Mesenchymal stem cell (in vitro differentiated cells and primary cell): ENCODE measurements at regions not wholly inside any gene's neighbourhood (a gene's known extent, or its start where the extent isn't known, plus 50 kb on each side); places are given as distances from the start of the nearest gene placed in this dataset.
"Not testable (repeated sequence)": the region's sequence is repeated elsewhere in the genome, so short reads cannot be mapped to it uniquely, and the experiment has no call there.

ENCODE experiments used
- DNase-seq: peaks from one replicate; pipeline ENCODE4 v3.0.0-alpha.2; 2013
- H2AFZ ChIP-seq: one replicate; pipeline ENCODE4 v1.6.1; 2013; ENCODE audit warnings: low read depth, mild to moderate bottlenecking, control low read depth, inconsistent platforms, low read length, moderate library complexity
- H2AK5ac ChIP-seq: 2 replicates; pipeline ENCODE4 v1.6.1; 2013; ENCODE audit warnings: low read length, moderate library complexity, mild to moderate bottlenecking, inconsistent platforms; ENCODE audit not compliant: severe bottlenecking
- H2BK120ac ChIP-seq: one replicate; pipeline ENCODE4 v1.6.1; 2013; ENCODE audit warnings: low read depth, mild to moderate bottlenecking, inconsistent platforms, low read length, moderate library complexity
- H2BK12ac ChIP-seq, 2 experiments: one replicate each; pipeline ENCODE4 v1.6.1; 2013; ENCODE audit warnings: inconsistent platforms in 2 of 2, low read length in 2 of 2, mild to moderate bottlenecking in 2 of 2, moderate library complexity in 2 of 2, control low read depth in 1 of 2
- H2BK15ac ChIP-seq: one replicate; pipeline ENCODE4 v1.6.1; 2013; ENCODE audit warnings: mild to moderate bottlenecking, low read depth, inconsistent platforms; ENCODE audit not compliant: poor library complexity, severe bottlenecking
- H2BK5ac ChIP-seq: 2 replicates; pipeline ENCODE4 v1.6.1; 2013; ENCODE audit warnings: low read depth, mild to moderate bottlenecking, low read length, control low read depth, inconsistent platforms; ENCODE audit not compliant: poor library complexity, severe bottlenecking
- H3K14ac ChIP-seq, 2 experiments: one replicate each; pipeline ENCODE4 v1.6.1; 2013; ENCODE audit warnings: inconsistent platforms in 2 of 2, low read length in 2 of 2, control low read depth in 1 of 2, mild to moderate bottlenecking in 1 of 2, moderate library complexity in 1 of 2
- H3K18ac ChIP-seq, 2 experiments: one replicate each; pipeline ENCODE4 v1.6.1; 2013; ENCODE audit warnings: inconsistent platforms in 2 of 2, low read length in 2 of 2, control low read depth in 1 of 2, low read depth in 1 of 2, mild to moderate bottlenecking in 1 of 2
- H3K23ac ChIP-seq, 2 experiments: one replicate each; pipeline ENCODE4 v1.6.1; 2013; ENCODE audit warnings: inconsistent platforms in 2 of 2, low read length in 2 of 2, mild to moderate bottlenecking in 2 of 2, moderate library complexity in 2 of 2, control low read depth in 1 of 2
- H3K27ac ChIP-seq: 2 replicates; pipeline ENCODE4 v1.5.1; 2013; ENCODE audit warnings: mild to moderate bottlenecking, moderate library complexity, low read length, control low read depth, inconsistent platforms; ENCODE audit not compliant: poor library complexity, severe bottlenecking
- H3K27me3 ChIP-seq, 2 experiments: 2 replicates each; pipeline versions ENCODE4 v1.6.1 to v1.7.0; 2013; ENCODE audit warnings: low read length in 2 of 2, mild to moderate bottlenecking in 2 of 2, moderate library complexity in 2 of 2, control low read depth in 1 of 2, inconsistent platforms in 1 of 2; ENCODE audit not compliant: control insufficient read depth in 1 of 2, insufficient read depth in 1 of 2
- H3K36me3 ChIP-seq, 2 experiments: 2 replicates each; pipeline versions ENCODE4 v1.6.1 to v1.7.0; 2013; ENCODE audit warnings: low read length in 2 of 2, control low read depth in 1 of 2, inconsistent platforms in 1 of 2, low read depth in 1 of 2, mild to moderate bottlenecking in 1 of 2; ENCODE audit not compliant: insufficient read depth in 2 of 2, control insufficient read depth in 1 of 2
- H3K4ac ChIP-seq, 2 experiments: one replicate each; pipeline ENCODE4 v1.6.1; 2013; ENCODE audit warnings: inconsistent platforms in 2 of 2, low read length in 2 of 2, mild to moderate bottlenecking in 2 of 2, moderate library complexity in 2 of 2, control low read depth in 1 of 2, low read depth in 1 of 2
- H3K4me1 ChIP-seq: 2 replicates; pipeline ENCODE4 v1.6.1; 2013; ENCODE audit warnings: low read depth, low read length, control low read depth; ENCODE audit not compliant: control insufficient read depth, insufficient read depth
- H3K4me2 ChIP-seq: 2 replicates; pipeline ENCODE4 v1.6.1; 2013; ENCODE audit warnings: low read length, mild to moderate bottlenecking, inconsistent platforms; ENCODE audit not compliant: poor library complexity, severe bottlenecking
- H3K4me3 ChIP-seq, 2 experiments: 2 replicates each; pipeline versions ENCODE4 v1.5.1 to v1.7.0; 2013; ENCODE audit warnings: low read length in 2 of 2, mild to moderate bottlenecking in 2 of 2, control low read depth in 1 of 2, low read depth in 1 of 2; ENCODE audit not compliant: insufficient read depth in 1 of 2
- H3K79me1 ChIP-seq: replicated peaks from 2 replicates; pipeline ENCODE4 v1.6.1; 2013; ENCODE audit warnings: mild to moderate bottlenecking, control low read depth, low read length, inconsistent platforms; ENCODE audit not compliant: poor library complexity, severe bottlenecking
- H3K9ac ChIP-seq: 2 replicates; pipeline ENCODE4 v1.7.0; 2013; ENCODE audit warnings: mild to moderate bottlenecking, low read length, moderate library complexity
- H3K9me3 ChIP-seq: 2 replicates; pipeline ENCODE4 v1.7.0; 2013; ENCODE audit warnings: mild to moderate bottlenecking, low read length; ENCODE audit not compliant: control insufficient read depth
- H4K8ac ChIP-seq: one replicate; pipeline ENCODE4 v1.6.1; 2013; ENCODE audit warnings: inconsistent platforms, mild to moderate bottlenecking, low read length, moderate library complexity
- H4K91ac ChIP-seq: one replicate; pipeline ENCODE4 v1.6.1; 2013; ENCODE audit warnings: mild to moderate bottlenecking, low read length, inconsistent platforms
- WGBS: methylation state at CpG from one replicate; pipeline ENCODE4 v1.1.7; 2013; ENCODE audit warnings: mixed read lengths; 5-methylcytosine and 5-hydroxymethylcytosine counted together

DNA sequence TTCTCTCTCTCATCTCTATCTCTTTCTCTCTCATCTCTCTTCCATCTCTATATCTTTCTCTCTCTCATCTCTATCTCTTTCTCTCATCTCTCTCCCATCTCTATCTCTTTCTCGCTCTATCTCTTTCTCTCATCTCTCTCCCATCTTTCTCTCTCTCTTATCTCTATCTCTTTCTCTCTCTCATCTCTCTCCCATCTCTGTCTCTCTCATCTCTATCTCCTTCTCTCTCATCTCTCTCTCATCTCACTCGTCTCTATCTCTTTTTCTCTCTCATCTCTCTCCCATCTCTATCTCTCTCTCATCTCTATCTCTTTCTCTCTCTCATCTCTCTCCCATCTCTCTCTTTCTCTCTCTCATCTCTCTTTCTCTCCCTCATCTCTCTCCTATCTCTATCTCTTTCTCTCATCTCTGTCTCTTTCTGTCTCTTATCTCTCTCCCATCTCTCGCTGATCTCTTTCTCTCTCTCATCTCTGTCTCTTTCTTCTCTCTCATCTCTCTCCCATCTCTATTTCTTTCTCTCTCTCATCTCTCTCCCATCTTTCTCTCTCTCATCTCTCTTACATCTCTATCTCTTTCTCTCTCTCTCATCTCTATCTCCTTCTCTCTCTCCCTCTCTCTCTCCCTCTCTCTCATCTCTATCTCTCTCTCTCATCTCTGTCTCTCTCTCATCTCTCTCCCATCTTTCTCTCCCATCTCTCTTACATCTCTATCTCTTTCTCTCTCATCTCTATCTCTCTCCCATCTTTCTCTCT is 388.7 kb downstream of the NPHP4 start:
- Histone ChIP-seq H3K23ac (no peak overlapping the region), H3K18ac (no peak overlapping the region), H3K36me3 (no peaks in the 10 kb centered on the region), H3K4ac (no peak overlapping the region), H3K27ac (no peak overlapping the region), H4K91ac (no peak overlapping the region), H3K4me2 (no peak overlapping the region), H3K27me3 (peaks cover 0 to 5% of the 10 kb centered on the region in 2 experiments), H4K8ac (no peak overlapping the region), H3K14ac (no peak overlapping the region), H3K4me1 (no peaks in the 10 kb centered on the region), H2BK12ac (no peak overlapping the region), H3K79me1 (no peaks in the 10 kb centered on the region), H2AK5ac (no peak overlapping the region), H2BK15ac (no peak overlapping the region), H3K9ac (no peak overlapping the region), H3K9me3 (peaks cover 1% of the 10 kb centered on the region), H2BK5ac (no peak overlapping the region), H3K4me3 (no peak overlapping the region), H2BK120ac (no peak overlapping the region), H2AFZ (no peak overlapping the region)
- no peak for DNase-seq
- 48% methylated on average over 3 of the region's 3 CpGs for WGBS

DNA sequence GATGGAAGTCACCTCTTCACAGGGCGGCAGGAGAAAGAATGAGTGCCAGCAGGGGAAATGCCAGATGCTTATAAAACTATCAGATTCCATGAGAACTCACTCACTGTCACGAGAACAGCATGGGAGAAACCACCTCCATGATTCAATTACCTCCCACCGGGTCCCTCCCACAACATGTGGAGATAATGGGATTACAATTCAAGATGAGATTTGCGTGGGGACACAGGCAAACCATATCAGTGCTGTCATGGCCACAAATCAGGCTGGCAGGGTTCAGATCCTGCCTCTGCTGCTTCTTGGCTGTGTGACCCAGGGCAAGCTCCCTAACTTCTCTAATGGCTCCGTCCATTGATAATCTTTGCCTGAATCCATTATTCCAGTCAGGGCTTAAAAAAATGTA is 389.5 kb downstream of the NPHP4 start:
- H3K9ac ChIP-seq, H3K18ac ChIP-seq, H3K4me2 ChIP-seq, H3K27ac ChIP-seq, H4K91ac ChIP-seq, H3K4ac ChIP-seq, H2BK5ac ChIP-seq, H3K4me1 ChIP-seq, H3K36me3 ChIP-seq, H2BK15ac ChIP-seq, H3K79me1 ChIP-seq, H3K23ac ChIP-seq, H2BK12ac ChIP-seq, H2AFZ ChIP-seq, H2BK120ac ChIP-seq, H3K9me3 ChIP-seq, DNase-seq, H4K8ac ChIP-seq, H3K27me3 ChIP-seq, H3K14ac ChIP-seq, H3K4me3 ChIP-seq, H2AK5ac ChIP-seq: not testable (repeated sequence)
- 28% methylated on average over 4 of the region's 5 CpGs for WGBS

DNA sequence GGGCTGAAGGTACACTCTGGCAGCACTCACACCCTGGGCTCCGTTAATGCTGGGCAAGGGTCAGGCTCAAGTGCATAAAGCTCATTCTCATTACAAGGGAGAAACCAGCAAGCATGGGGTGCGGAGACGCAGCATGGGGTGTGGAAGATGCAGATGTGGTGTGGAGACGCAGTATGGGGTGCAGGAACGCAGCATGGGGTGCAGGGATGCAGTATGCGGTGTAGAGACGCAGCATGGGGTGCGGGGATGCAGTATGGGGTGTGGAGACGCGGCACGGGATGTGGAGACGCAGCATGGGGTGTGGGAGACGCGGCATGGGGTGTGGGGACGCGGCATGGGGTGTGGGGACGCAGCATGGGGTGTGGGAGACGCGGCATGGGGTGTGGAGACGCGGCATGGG is 390.7 kb downstream of the NPHP4 start:
- Histone ChIP-seq H2BK15ac (no peak overlapping the region), H3K36me3 (no peaks in the 10 kb centered on the region), H3K27me3 (peaks cover 0 to 5% of the 10 kb centered on the region in 2 experiments), H3K9ac (no peak overlapping the region), H2BK12ac (no peak overlapping the region), H3K9me3 (no peaks in the 10 kb centered on the region), H3K14ac (no peak overlapping the region), H3K23ac (no peak overlapping the region), H3K4ac (no peak overlapping the region), H2BK5ac (no peak overlapping the region), H2AK5ac (no peak overlapping the region), H3K18ac (no peak overlapping the region), H2BK120ac (no peak overlapping the region), H4K91ac (no peak overlapping the region), H3K4me2 (no peak overlapping the region), H3K27ac (no peak overlapping the region), H3K79me1 (no peaks in the 10 kb centered on the region), H3K4me1 (no peaks in the 10 kb centered on the region), H4K8ac (peak overlapping the region; percentile 30), H3K4me3 (no peak overlapping the region), H2AFZ (no peak overlapping the region)
- no peak for DNase-seq
- WGBS = 72% methylated on average over 16 of the region's 21 CpGs

DNA sequence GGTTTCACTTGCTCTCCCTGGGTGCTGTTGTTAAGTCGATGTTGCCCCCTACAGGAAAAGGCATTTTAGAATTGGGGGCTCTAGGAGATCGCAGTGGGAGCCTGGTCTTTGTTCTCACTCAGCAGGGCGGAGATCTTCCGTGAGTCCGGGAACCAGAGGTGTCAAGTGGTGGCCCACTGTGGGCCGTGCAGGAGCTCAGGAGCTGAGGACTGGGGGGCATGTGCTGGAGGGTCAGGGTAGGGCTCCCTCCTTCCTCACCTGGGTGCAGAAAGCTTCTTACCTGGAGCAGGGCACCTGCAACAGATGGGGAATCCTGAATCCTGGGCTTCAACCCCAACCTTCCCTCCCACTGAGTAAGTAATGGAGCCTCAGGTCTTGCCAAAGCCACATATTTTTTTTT is 392.7 kb downstream of the NPHP4 start:
- Histone ChIP-seq H3K27me3 (peaks cover 0 to 5% of the 10 kb centered on the region in 2 experiments), H3K18ac (no peak overlapping the region), H3K4me2 (no peak overlapping the region), H2BK15ac (no peak overlapping the region), H3K4me1 (no peaks in the 10 kb centered on the region), H2BK5ac (no peak overlapping the region), H4K91ac (no peak overlapping the region), H3K9me3 (no peaks in the 10 kb centered on the region), H2BK120ac (no peak overlapping the region), H3K36me3 (no peaks in the 10 kb centered on the region), H2AFZ (no peak overlapping the region), H3K4ac (no peak overlapping the region), H3K27ac (no peak overlapping the region), H3K14ac (no peak overlapping the region), H3K23ac (no peak overlapping the region), H2BK12ac (no peak overlapping the region), H3K79me1 (no peaks in the 10 kb centered on the region), H2AK5ac (no peak overlapping the region), H3K9ac (no peak overlapping the region), H3K4me3 (no peak overlapping the region), H4K8ac (no peak overlapping the region)
- 57% methylated on average over 6 of the region's 6 CpGs for WGBS
- DNase-seq = no peak
